Calu3 (cell line): ENCODE measurements at regions not wholly inside any gene's neighbourhood (a gene's known extent, or its start where the extent isn't known, plus 50 kb on each side); places are given as distances from the start of the nearest gene placed in this dataset.

Experiments
- BruUV-seq: library from RNA; stranded (reverse); fragments of 400-500 nt; replicated peaks from 2 replicates; lab custom pipeline; 2021; lab: Mats Ljungman, UMichigan
- CTCF ChIA-PET: fragments of 300-600 bp; sonication (Branson Sonifier 250); formaldehyde crosslinking; loops from one replicate; lab custom pipeline; 2022; ENCODE audit warnings: antibody characterized with exemption; lab: Charles Lee
- DNase-seq: peaks from one replicate; pipeline ENCODE4 v3.0.0; 2022
- H3K27ac Mint-ChIP-seq: one replicate; pipeline ENCODE4 v1.8.0; 2022; ENCODE audit warnings: mixed read lengths; ENCODE audit not compliant: unreplicated experiment
- H3K27me3 Mint-ChIP-seq: one replicate; pipeline ENCODE4 v1.8.0; 2022; ENCODE audit warnings: mixed read lengths; ENCODE audit not compliant: unreplicated experiment
- H3K36me3 Mint-ChIP-seq: one replicate; pipeline ENCODE4 v1.8.0; 2022; ENCODE audit warnings: mild to moderate bottlenecking, moderate library complexity, mixed read lengths; ENCODE audit not compliant: insufficient read depth, unreplicated experiment
- H3K4me1 Mint-ChIP-seq: one replicate; pipeline ENCODE4 v1.8.0; 2022; ENCODE audit warnings: mild to moderate bottlenecking, low read depth, mixed read lengths; ENCODE audit not compliant: unreplicated experiment
- H3K4me3 Mint-ChIP-seq: one replicate; pipeline ENCODE4 v1.8.0; 2022; ENCODE audit warnings: mild to moderate bottlenecking, low read depth, moderate library complexity, mixed read lengths; ENCODE audit not compliant: unreplicated experiment
- H3K9me3 Mint-ChIP-seq: one replicate; pipeline ENCODE4 v1.8.0; 2022; ENCODE audit warnings: low read depth, mixed read lengths; ENCODE audit not compliant: unreplicated experiment
- CTCF ChIP-seq: fragments of 200-600 bp; IDR thresholded peaks from one replicate; pipeline ENCODE4 v1.8.0; 2022; ENCODE audit warnings: antibody characterized with exemption; ENCODE audit not compliant: unreplicated experiment
- intact Hi-C: fragments of 100-400 bp; cut with micrococcal nuclease; formaldehyde crosslinking; loops from one replicate; pipeline ENCODE4 v1.10.0; 2022; ENCODE audit not compliant: unreplicated experiment

- intact Hi-C loops: no loop called here
- Mint-ChIP-seq H3K27ac (no peak overlapping the region), H3K4me1 (no peaks in the 10 kb centered on the region), H3K36me3 (no peaks in the 10 kb centered on the region), H3K9me3 (peaks cover 9% of the 10 kb centered on the region), H3K27me3 (peaks cover 86% of the 10 kb centered on the region), H3K4me3 (no peak overlapping the region)
- DNase-seq: no peak
- CTCF ChIA-PET: no interaction called here
- TF ChIP-seq CTCF: no peak
- BruUV-seq: no TSS peak
Measured at GRCh38 chr16:87166934-87167333, 150.3 kb downstream of the C16orf95 start.

GRCh38 chr16:87169509-87169995 is 147.6 kb downstream of the C16orf95 start:
- H3K27ac Mint-ChIP-seq: no peak overlapping the region
- no TSS peak for BruUV-seq
- no peaks in the 10 kb centered on the region for H3K36me3 Mint-ChIP-seq

GRCh38 chr16:87170310-87170709 is 146.9 kb downstream of the C16orf95 start:
- no peak for DNase-seq
- H3K9me3 Mint-ChIP-seq: peaks cover 6% of the 10 kb centered on the region
- H3K36me3 Mint-ChIP-seq: no peaks in the 10 kb centered on the region
- no peaks in the 10 kb centered on the region for H3K4me1 Mint-ChIP-seq
- no TSS peak for BruUV-seq
- H3K27ac Mint-ChIP-seq: no peak overlapping the region
- CTCF ChIA-PET: interaction anchor here (0.7 kb wide), 2 partner anchors 76 to 98 kb away, joined by 5 to 6 read pairs; no protein-coding TSS in a partner anchor
- TF ChIP-seq CTCF: no peak
- peaks cover 67% of the 10 kb centered on the region for H3K27me3 Mint-ChIP-seq
- no peak overlapping the region for H3K4me3 Mint-ChIP-seq
- intact Hi-C loops: no loop called here

More at GRCh38 chr16:87169509-87169995, 147.6 kb downstream of the C16orf95 start:
- H3K4me3 Mint-ChIP-seq: no peak overlapping the region
- intact Hi-C loops: no loop called here
- no peaks in the 10 kb centered on the region for H3K4me1 Mint-ChIP-seq
- no peak for TF ChIP-seq CTCF
- no peak for DNase-seq
- H3K9me3 Mint-ChIP-seq: peaks cover 6% of the 10 kb centered on the region
- CTCF ChIA-PET: no interaction called here
- H3K27me3 Mint-ChIP-seq: peaks cover 74% of the 10 kb centered on the region

- H3K27ac Mint-ChIP-seq: no peak overlapping the region
- CTCF ChIA-PET: no interaction called here
- H3K4me3 Mint-ChIP-seq: no peak overlapping the region
- no peak for TF ChIP-seq CTCF
- intact Hi-C loops: no loop called here
- BruUV-seq: no TSS peak
- peaks cover 6% of the 10 kb centered on the region for H3K9me3 Mint-ChIP-seq
- no peaks in the 10 kb centered on the region for H3K36me3 Mint-ChIP-seq
- H3K4me1 Mint-ChIP-seq: no peaks in the 10 kb centered on the region
- DNase-seq: no peak
- peaks cover 61% of the 10 kb centered on the region for H3K27me3 Mint-ChIP-seq
Measured at GRCh38 chr16:87171723-87172122, 145.5 kb downstream of the C16orf95 start.
